KMS-11 (cell line): ENCODE measurements at regions not wholly inside any gene's neighbourhood (a gene's known extent, or its start where the extent isn't known, plus 50 kb on each side); places are given as distances from the start of the nearest gene placed in this dataset.

Experiments
- H2AFZ ChIP-seq: fragments of 200-600 bp; sonication (generic); 2 replicates; pipeline ENCODE4 v1.6.1; 2016; ENCODE audit warnings: antibody characterized with exemption, mixed run types, low read depth
- H3K27ac ChIP-seq: fragments of 200-600 bp; sonication (generic); 2 replicates; pipeline ENCODE4 v1.6.1; 2016; ENCODE audit warnings: mild to moderate bottlenecking, mixed run types
- H3K27me3 ChIP-seq: fragments of 200-600 bp; sonication (generic); 2 replicates; pipeline ENCODE4 v1.6.1; 2017; ENCODE audit warnings: mild to moderate bottlenecking, low read depth, mixed run types, moderate library complexity; ENCODE audit not compliant: insufficient read depth
- H3K36me3 ChIP-seq: fragments of 200-600 bp; sonication (generic); 2 replicates; pipeline ENCODE4 v1.6.1; 2017; ENCODE audit warnings: mild to moderate bottlenecking, mixed run types; ENCODE audit not compliant: insufficient read depth
- H3K4me1 ChIP-seq: fragments of 200-600 bp; sonication (generic); 2 replicates; pipeline ENCODE4 v1.6.1; 2016; ENCODE audit warnings: mild to moderate bottlenecking, low read depth, mixed run types; ENCODE audit not compliant: poor library complexity, severe bottlenecking
- H3K4me2 ChIP-seq: fragments of 200-600 bp; sonication (generic); 2 replicates; pipeline ENCODE4 v1.7.0; 2016; ENCODE audit warnings: mild to moderate bottlenecking, mixed run types
- H3K4me3 ChIP-seq: fragments of 200-600 bp; sonication (generic); IDR thresholded peaks from 2 replicates; pipeline ENCODE4 v1.6.1; 2017; ENCODE audit warnings: low read depth, low read length, mixed read lengths; ENCODE audit not compliant: insufficient read depth
- H3K79me2 ChIP-seq: fragments of 200-600 bp; sonication (generic); 2 replicates; pipeline ENCODE4 v1.6.1; 2016; ENCODE audit warnings: low read depth, mixed run types; ENCODE audit not compliant: insufficient read depth
- H3K9ac ChIP-seq: fragments of 200-600 bp; sonication (generic); 2 replicates; pipeline ENCODE4 v1.6.1; 2016; ENCODE audit warnings: mild to moderate bottlenecking, mixed run types
- H4K20me1 ChIP-seq: fragments of 200-600 bp; sonication (generic); 2 replicates; pipeline ENCODE4 v1.6.1; 2016; ENCODE audit warnings: mild to moderate bottlenecking, mixed run types; ENCODE audit not compliant: insufficient read depth
- CTCF ChIP-seq: fragments of 200-600 bp; sonication (generic); conservative IDR thresholded peaks from 2 replicates; pipeline ENCODE4 v1.6.1; 2017; ENCODE audit warnings: low read depth, mild to moderate bottlenecking, antibody characterized with exemption, low read length, moderate library complexity, mixed read lengths

- H2AFZ ChIP-seq, result no peak overlapping the region
- H3K27me3 ChIP-seq, result no peaks in the 10 kb centered on the region
- no peak overlapping the region for H3K4me3 ChIP-seq
- no peaks in the 10 kb centered on the region for H3K79me2 ChIP-seq
- H3K27ac ChIP-seq, result no peak overlapping the region
- H4K20me1 ChIP-seq, result no peaks in the 10 kb centered on the region
- H3K4me1 ChIP-seq, result no peaks in the 10 kb centered on the region
- H3K9ac ChIP-seq, result no peak overlapping the region
- H3K36me3 ChIP-seq, result no peaks in the 10 kb centered on the region
- no peak for TF ChIP-seq CTCF
- H3K4me2 ChIP-seq, result no peak overlapping the region
Measured at GRCh38 chr2:155517362-155517761, 815.2 kb downstream of the NR4A2 start.

GRCh38 chr2:155513248-155513647 is 814.8 kb downstream of the KCNJ3 start:
- H2AFZ ChIP-seq, result no peak overlapping the region

GRCh38 chr2:155502766-155503165 is 804.3 kb downstream of the KCNJ3 start:
- no peak overlapping the region for H3K4me3 ChIP-seq
- H3K4me1 ChIP-seq, result no peaks in the 10 kb centered on the region
- H3K27me3 ChIP-seq, result no peaks in the 10 kb centered on the region
- H3K36me3 ChIP-seq, result no peaks in the 10 kb centered on the region
- no peak for TF ChIP-seq CTCF
- H2AFZ ChIP-seq, result no peak overlapping the region
- H3K9ac ChIP-seq, result no peak overlapping the region
- no peaks in the 10 kb centered on the region for H3K79me2 ChIP-seq
- H3K27ac ChIP-seq, result no peak overlapping the region
- H3K4me2 ChIP-seq, result no peak overlapping the region
- no peaks in the 10 kb centered on the region for H4K20me1 ChIP-seq

More at GRCh38 chr2:155513248-155513647, 814.8 kb downstream of the KCNJ3 start:
- no peaks in the 10 kb centered on the region for H3K36me3 ChIP-seq
- no peak for TF ChIP-seq CTCF
- H3K27ac ChIP-seq, result no peak overlapping the region
- H4K20me1 ChIP-seq, result no peaks in the 10 kb centered on the region
- H3K4me1 ChIP-seq, result no peaks in the 10 kb centered on the region
- no peak overlapping the region for H3K4me3 ChIP-seq
- H3K9ac ChIP-seq, result no peak overlapping the region
- H3K4me2 ChIP-seq, result no peak overlapping the region
- no peaks in the 10 kb centered on the region for H3K79me2 ChIP-seq
- H3K27me3 ChIP-seq, result no peaks in the 10 kb centered on the region

GRCh38 chr2:155498106-155498505 is 799.6 kb downstream of the KCNJ3 start:
- Histone ChIP-seq H3K4me2 (no peak overlapping the region), H4K20me1 (no peaks in the 10 kb centered on the region), H3K27ac (no peak overlapping the region), H3K4me3 (no peak overlapping the region), H3K36me3 (no peaks in the 10 kb centered on the region), H3K4me1 (no peaks in the 10 kb centered on the region), H3K79me2 (no peaks in the 10 kb centered on the region), H3K27me3 (no peaks in the 10 kb centered on the region), H3K9ac (no peak overlapping the region), H2AFZ (no peak overlapping the region)
- TF ChIP-seq CTCF, result no peak
